ENCODE measurements at regions not wholly inside any gene's neighbourhood (a gene's known extent, or its start where the extent isn't known, plus 50 kb on each side); places are given as distances from the start of the nearest gene placed in this dataset.

- no peak for TF ChIP-seq POLR2AphosphoS5 (IDR thresholded peaks at IDR 0.05; ENCODE audit: low read depth, low read length)
- no peak for TF ChIP-seq SUZ12 (IDR thresholded peaks at IDR 0.05; ENCODE audit: low read length)
- TF ChIP-seq POLR2A (IDR thresholded peaks at IDR 0.05; ENCODE audit: control extremely low read depth in 1 of 2, low read depth in 2 of 2, low read length in 2 of 2), result no peak
- no peak for TF ChIP-seq CBX5 (IDR thresholded peaks at IDR 0.05; ENCODE audit: low read depth, low read length)
- no peak for TF ChIP-seq SIN3A (conservative IDR thresholded peaks at IDR 0.05 in 1 of 2, IDR thresholded peaks at IDR 0.05 in 1 of 2; ENCODE audit: low read depth in 1 of 2, low read length in 2 of 2)
- TF ChIP-seq CHD1 (IDR thresholded peaks at IDR 0.05; ENCODE audit: low read depth, low read length), result no peak
- TF ChIP-seq RBBP5 (IDR thresholded peaks at IDR 0.05; ENCODE audit: borderline replicate concordance, low read depth, low read length), result no peak
Measured at GRCh38 chr7:124106575-124106974, 73.7 kb upstream of the TMEM229A start (continued).
